HG03469 (cell line): ENCODE measurements at regions not wholly inside any gene's neighbourhood (a gene's known extent, or its start where the extent isn't known, plus 50 kb on each side); places are given as distances from the start of the nearest gene placed in this dataset.
"Not testable (repeated sequence)": the region's sequence is repeated elsewhere in the genome, so short reads cannot be mapped to it uniquely, and the experiment has no call there.

Source experiments
- ATAC-seq: cut with Tn5 transposase; IDR thresholded peaks from one replicate; pipeline ENCODE4 v1.9.1; 2021; ENCODE audit warnings: mild to moderate bottlenecking, moderate library complexity, moderate number of reproducible peaks; ENCODE audit not compliant: unreplicated experiment

- no peak for ATAC-seq
Observed at GRCh38 chr10:84921701-84922100, 593.3 kb downstream of the CCSER2 start.

- no peak for ATAC-seq
Observed at GRCh38 chr10:84924131-84924530, 595.7 kb downstream of the CCSER2 start.

GRCh38 chr10:84925495-84925894 lies 597.1 kb downstream of the CCSER2 start:
- ATAC-seq = no peak

GRCh38 chr10:84933402-84933801 lies 605.0 kb downstream of the CCSER2 start:
- no peak for ATAC-seq

GRCh38 chr10:84935772-84936171 lies 607.4 kb downstream of the CCSER2 start:
- ATAC-seq = no peak

- no peak for ATAC-seq
Observed at GRCh38 chr10:84938117-84938905, 609.9 kb downstream of the CCSER2 start.

GRCh38 chr10:84943541-84943940 lies 615.2 kb downstream of the CCSER2 start:
- no peak for ATAC-seq

GRCh38 chr10:84944187-84944586 lies 615.8 kb downstream of the CCSER2 start:
- no peak for ATAC-seq

GRCh38 chr10:84945791-84946190 lies 617.4 kb downstream of the CCSER2 start:
- no peak for ATAC-seq

GRCh38 chr10:84946904-84947303 lies 618.5 kb downstream of the CCSER2 start:
- ATAC-seq = no peak

- no peak for ATAC-seq
Observed at GRCh38 chr10:84948644-84949043, 620.3 kb downstream of the CCSER2 start.

GRCh38 chr10:84951616-84952015 lies 623.2 kb downstream of the CCSER2 start:
- no peak for ATAC-seq

- no peak for ATAC-seq
Observed at GRCh38 chr10:84957427-84957826, 629.0 kb downstream of the CCSER2 start.

- no peak for ATAC-seq
Observed at GRCh38 chr10:84965468-84965867, 637.1 kb downstream of the CCSER2 start.

- ATAC-seq = no peak
Observed at GRCh38 chr10:84966708-84967441, 638.5 kb downstream of the CCSER2 start.

GRCh38 chr10:84969297-84969696 lies 640.9 kb downstream of the CCSER2 start:
- ATAC-seq = not testable (repeated sequence)

- ATAC-seq = no peak
Observed at GRCh38 chr10:84987039-84987438, 658.6 kb downstream of the CCSER2 start.

- ATAC-seq = no peak
Observed at GRCh38 chr10:84988011-84988410, 659.6 kb downstream of the CCSER2 start.

- no peak for ATAC-seq
Observed at GRCh38 chr10:84990713-84991112, 662.3 kb downstream of the CCSER2 start.

GRCh38 chr10:84991301-84991700 lies 662.9 kb downstream of the CCSER2 start:
- no peak for ATAC-seq

GRCh38 chr10:84993251-84994035 lies 665.1 kb downstream of the CCSER2 start:
- ATAC-seq = no peak
